Neuronal stem cell (in vitro differentiated cells): ENCODE measurements at regions not wholly inside any gene's neighbourhood (a gene's known extent, or its start where the extent isn't known, plus 50 kb on each side); places are given as distances from the start of the nearest gene placed in this dataset.
A peak's percentile ranks its signal among the peaks of the same experiment; 100 is the strongest.

Experiments
- DNase-seq: peaks from one replicate; pipeline ENCODE4 v3.0.0-alpha.2; 2013; ENCODE audit warnings: low spot score
- H2AFZ ChIP-seq: one replicate; pipeline ENCODE4 v1.6.1; 2013; ENCODE audit warnings: mild to moderate bottlenecking, low read length, inconsistent platforms
- H2AK5ac ChIP-seq: 2 replicates; pipeline ENCODE4 v1.6.1; 2013; ENCODE audit warnings: low read depth, mild to moderate bottlenecking, inconsistent platforms, low read length, moderate library complexity, mixed read lengths
- H2BK120ac ChIP-seq: 2 replicates; pipeline ENCODE4 v1.6.1; 2013; ENCODE audit warnings: low read depth, mild to moderate bottlenecking, inconsistent platforms, low read length, moderate library complexity, mixed read lengths
- H2BK12ac ChIP-seq: one replicate; pipeline ENCODE4 v1.6.1; 2013; ENCODE audit warnings: low read length, inconsistent platforms
- H2BK15ac ChIP-seq: 2 replicates; pipeline ENCODE4 v1.6.1; 2013; ENCODE audit warnings: mild to moderate bottlenecking, low read length, inconsistent platforms, mixed read lengths
- H2BK5ac ChIP-seq: one replicate; pipeline ENCODE4 v1.6.1; 2013; ENCODE audit warnings: inconsistent platforms, mild to moderate bottlenecking, low read length, moderate library complexity
- H3K14ac ChIP-seq: one replicate; pipeline ENCODE4 v1.6.1; 2013; ENCODE audit warnings: low read length, inconsistent platforms
- H3K18ac ChIP-seq: 2 replicates; pipeline ENCODE4 v1.6.1; 2013; ENCODE audit warnings: low read length, inconsistent platforms
- H3K23ac ChIP-seq: 2 replicates; pipeline ENCODE4 v1.6.1; 2013; ENCODE audit warnings: low read depth, mild to moderate bottlenecking, mixed read lengths, low read length, inconsistent platforms; ENCODE audit not compliant: poor library complexity
- H3K27ac ChIP-seq: replicated peaks from 3 replicates; pipeline ENCODE4 v1.5.1; 2013; ENCODE audit warnings: low read length, inconsistent platforms
- H3K27me3 ChIP-seq, 3 experiments: 2 replicates each; pipeline ENCODE4 v1.6.1; 2013; ENCODE audit warnings: low read length in 3 of 3, mild to moderate bottlenecking in 2 of 3, inconsistent platforms in 1 of 3, low read depth in 1 of 3, mixed read lengths in 1 of 3, moderate library complexity in 1 of 3; ENCODE audit not compliant: control insufficient read depth in 3 of 3, insufficient read depth in 3 of 3
- H3K36me3 ChIP-seq, 2 donors: replicated peaks in 1 of 2; 2 replicates each; pipeline ENCODE4 v1.6.1; 2013; ENCODE audit warnings: low read length in 2 of 2; ENCODE audit not compliant: control insufficient read depth in 2 of 2, insufficient read depth in 2 of 2
- H3K4ac ChIP-seq: 2 replicates; pipeline ENCODE4 v1.6.1; 2013; ENCODE audit warnings: inconsistent platforms, mild to moderate bottlenecking, low read length, moderate library complexity
- H3K4me1 ChIP-seq, 2 donors: 1 replicate in 1 of 2; 2 replicates in 1 of 2; pipeline ENCODE4 v1.6.1; 2013; ENCODE audit warnings: low read length in 2 of 2, low read depth in 1 of 2; ENCODE audit not compliant: control insufficient read depth in 2 of 2, insufficient read depth in 1 of 2
- H3K4me2 ChIP-seq: one replicate; pipeline ENCODE4 v1.6.1; 2013; ENCODE audit warnings: mild to moderate bottlenecking, low read length, inconsistent platforms; ENCODE audit not compliant: insufficient read depth, poor library complexity, severe bottlenecking
- H3K4me3 ChIP-seq, 2 donors: 2 replicates each; pipeline ENCODE4 v1.5.1; 2013; ENCODE audit warnings: low read length in 2 of 2, mild to moderate bottlenecking in 2 of 2, inconsistent platforms in 1 of 2, moderate library complexity in 1 of 2
- H3K79me1 ChIP-seq: one replicate; pipeline ENCODE4 v1.6.1; 2013; ENCODE audit warnings: low read depth, mild to moderate bottlenecking, inconsistent platforms, low read length, moderate library complexity
- H3K9ac ChIP-seq: one replicate; pipeline ENCODE4 v1.6.1; 2013; ENCODE audit warnings: mild to moderate bottlenecking, low read depth, low read length, inconsistent platforms; ENCODE audit not compliant: poor library complexity
- H3K9me3 ChIP-seq, 2 donors: replicated peaks in 1 of 2; 2 replicates each; pipeline versions ENCODE3 to v1.6.1; 2013; ENCODE audit warnings: low read length in 2 of 2, mild to moderate bottlenecking in 2 of 2, inconsistent platforms in 1 of 2, low read depth in 1 of 2, mixed read lengths in 1 of 2, moderate library complexity in 1 of 2; ENCODE audit not compliant: control insufficient read depth in 2 of 2, insufficient read depth in 1 of 2
- H4K8ac ChIP-seq: one replicate; pipeline ENCODE4 v1.6.1; 2013; ENCODE audit warnings: low read depth, mild to moderate bottlenecking, inconsistent platforms, low read length, moderate library complexity
- H4K91ac ChIP-seq: one replicate; pipeline ENCODE4 v1.6.1; 2013; ENCODE audit warnings: low read length, low read depth, mild to moderate bottlenecking, inconsistent platforms; ENCODE audit not compliant: poor library complexity
- WGBS, 2 donors: extraction: QIAGEN DNeasy Blood & Tissue Kit; methylation state at CpG; one replicate each; pipeline ENCODE4 v1.1.7; 2013; ENCODE audit warnings: missing lambda C conversion rate in 2 of 2, mixed read lengths in 1 of 2; ENCODE audit not compliant: insufficient read length in 2 of 2, insufficient replicate concordance in 1 of 2; ENCODE audit errors: extremely low coverage in 2 of 2; 5-methylcytosine and 5-hydroxymethylcytosine counted together

DNA sequence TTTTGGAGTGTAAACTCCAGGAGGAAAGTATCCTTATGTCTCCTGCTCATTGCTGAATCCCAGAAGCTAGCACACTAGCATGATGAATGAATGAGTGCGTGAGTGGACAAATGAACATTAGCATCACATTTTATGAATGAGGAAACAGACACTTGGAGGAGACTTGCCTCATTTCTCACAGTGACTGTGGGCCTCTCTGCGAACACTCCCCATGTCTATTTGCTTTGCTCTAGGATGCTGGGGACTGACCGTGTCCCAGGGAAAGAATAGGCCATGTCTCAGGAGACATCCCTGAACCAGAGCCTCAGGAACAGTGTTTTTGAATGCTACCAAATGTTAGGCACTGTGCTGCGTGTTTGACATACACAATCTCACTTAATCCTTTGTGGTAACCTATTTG lies 140.9 kb downstream of the OMA1 start:
- no peaks in the 10 kb centered on the region for H3K27me3 ChIP-seq
- H2BK15ac ChIP-seq: no peak overlapping the region
- no peaks in the 10 kb centered on the region for H3K9me3 ChIP-seq
- H3K79me1 ChIP-seq: no peaks in the 10 kb centered on the region
- H2BK12ac ChIP-seq: no peak overlapping the region
- no peak overlapping the region for H3K14ac ChIP-seq
- no peak overlapping the region for H3K9ac ChIP-seq
- no peak overlapping the region for H3K4me3 ChIP-seq
- no peak overlapping the region for H3K4me2 ChIP-seq
- H2AFZ ChIP-seq: no peak overlapping the region
- H3K18ac ChIP-seq: no peak overlapping the region
- no peak overlapping the region for H2AK5ac ChIP-seq
- H2BK5ac ChIP-seq: no peak overlapping the region
- H4K8ac ChIP-seq: no peak overlapping the region
- no peaks in the 10 kb centered on the region for H3K36me3 ChIP-seq
- no peak overlapping the region for H3K23ac ChIP-seq
- no peak overlapping the region for H3K4ac ChIP-seq
- H2BK120ac ChIP-seq: no peak overlapping the region
- H3K27ac ChIP-seq: no peak overlapping the region
- WGBS, 2 donors: no CpG with 5 or more reads among the region's 4 CpGs
- no peak for DNase-seq
- H3K4me1 ChIP-seq: peaks cover 0 to 18% of the 10 kb centered on the region in 2 donors
- H4K91ac ChIP-seq: no peak overlapping the region

DNA sequence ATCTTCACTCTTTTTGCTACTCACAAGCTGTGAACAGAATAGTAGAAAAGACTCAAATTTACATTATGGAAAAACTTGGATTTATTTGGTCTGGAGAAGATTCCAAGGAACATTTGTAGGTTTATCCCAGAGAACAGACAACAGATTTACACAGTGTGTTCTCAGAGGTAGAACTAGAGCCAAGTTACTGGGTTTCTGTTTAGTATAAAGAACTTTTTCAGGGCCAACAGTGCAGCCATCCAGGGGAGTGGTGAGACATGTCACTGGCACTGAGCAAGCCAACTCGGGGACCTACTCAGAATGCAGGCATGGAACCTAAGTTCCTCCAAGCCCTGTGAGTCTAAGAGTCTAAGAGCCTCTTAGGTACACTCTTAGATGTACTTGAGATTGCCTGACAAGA lies 142.6 kb downstream of the OMA1 start:
- H3K79me1 ChIP-seq: no peaks in the 10 kb centered on the region
- no peaks in the 10 kb centered on the region for H3K9me3 ChIP-seq
- no peak overlapping the region for H2AFZ ChIP-seq
- H3K27me3 ChIP-seq: no peaks in the 10 kb centered on the region
- no peak overlapping the region for H3K23ac ChIP-seq
- no peak overlapping the region for H2BK5ac ChIP-seq
- peaks cover 3 to 11% of the 10 kb centered on the region in 2 donors for H3K4me1 ChIP-seq
- no peak overlapping the region for H3K18ac ChIP-seq
- no peak overlapping the region for H3K4me2 ChIP-seq
- no peak overlapping the region for H2BK12ac ChIP-seq
- no peak overlapping the region for H3K4ac ChIP-seq
- WGBS, 2 donors: no CpG with 5 or more reads among the region's 1 CpG
- no peak overlapping the region for H2BK120ac ChIP-seq
- H2AK5ac ChIP-seq: no peak overlapping the region
- H3K36me3 ChIP-seq: no peaks in the 10 kb centered on the region
- no peak overlapping the region for H3K9ac ChIP-seq
- H3K4me3 ChIP-seq: no peak overlapping the region
- no peak overlapping the region for H2BK15ac ChIP-seq
- no peak overlapping the region for H3K14ac ChIP-seq
- DNase-seq: no peak
- H3K27ac ChIP-seq: no peak overlapping the region
- H4K91ac ChIP-seq: no peak overlapping the region
- H4K8ac ChIP-seq: no peak overlapping the region

DNA sequence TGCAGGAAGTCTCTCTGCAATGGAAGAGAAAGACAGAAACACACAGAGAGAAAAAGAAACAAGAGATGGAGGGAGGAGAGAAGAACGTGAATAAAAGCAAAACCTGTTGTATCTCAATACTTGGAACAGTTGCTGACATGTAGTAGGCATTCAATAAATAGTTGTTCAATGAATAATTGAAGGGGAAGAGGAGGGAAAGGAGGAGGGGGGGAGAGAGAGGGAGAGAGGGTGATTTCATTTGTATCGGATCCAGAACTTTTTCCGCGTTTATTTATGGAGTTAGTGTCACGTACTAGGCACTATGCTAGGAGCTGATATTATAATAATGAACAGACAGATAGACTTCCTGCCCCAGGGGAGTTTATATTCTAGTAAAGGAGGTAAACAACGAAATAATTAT lies 144.1 kb downstream of the OMA1 start:
- Histone ChIP-seq H3K4me1 (peaks cover 3 to 10% of the 10 kb centered on the region in 2 donors), H3K14ac (no peak overlapping the region), H2BK12ac (no peak overlapping the region), H3K18ac (no peak overlapping the region), H4K8ac (no peak overlapping the region), H2AFZ (peak overlapping the region; percentile 14), H2AK5ac (no peak overlapping the region), H2BK120ac (no peak overlapping the region), H3K4me3 (no peak overlapping the region), H3K27me3 (no peaks in the 10 kb centered on the region), H4K91ac (no peak overlapping the region), H3K27ac (no peak overlapping the region), H3K23ac (no peak overlapping the region), H3K4ac (no peak overlapping the region), H3K36me3 (no peaks in the 10 kb centered on the region), H2BK5ac (no peak overlapping the region), H3K9me3 (no peaks in the 10 kb centered on the region), H3K9ac (no peak overlapping the region), H3K79me1 (no peaks in the 10 kb centered on the region), H3K4me2 (no peak overlapping the region), H2BK15ac (no peak overlapping the region)
- no CpG with 5 or more reads among the region's 6 CpGs for WGBS, 2 donors
- no peak for DNase-seq

DNA sequence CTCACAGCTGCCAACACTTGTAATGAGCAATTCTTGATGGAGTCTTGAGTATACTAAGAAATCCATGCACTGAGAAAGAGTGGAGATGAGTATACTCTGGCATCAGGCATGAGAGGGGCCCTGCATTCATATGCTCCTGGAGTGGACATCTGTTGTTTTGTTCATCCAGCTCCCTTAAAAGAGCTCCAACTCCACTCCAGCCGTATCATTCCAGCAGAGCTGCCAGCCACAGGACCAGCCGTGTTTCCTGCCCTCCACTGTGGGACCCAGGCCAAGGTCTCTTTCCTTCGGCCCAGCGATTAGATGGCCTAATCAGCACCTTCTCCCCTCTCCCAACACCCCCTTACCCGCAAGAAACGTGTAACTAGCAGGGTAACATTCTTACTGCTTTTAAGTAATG lies 144.5 kb downstream of the OMA1 start:
- no peak for DNase-seq
- H3K14ac ChIP-seq: no peak overlapping the region
- no peak overlapping the region for H4K8ac ChIP-seq
- no peak overlapping the region for H3K27ac ChIP-seq
- peak overlapping the region; percentile 26 for H2BK12ac ChIP-seq
- no peak overlapping the region for H3K4me2 ChIP-seq
- H3K9me3 ChIP-seq: no peaks in the 10 kb centered on the region
- no peaks in the 10 kb centered on the region for H3K36me3 ChIP-seq
- peak overlapping the region; percentile 30 for H3K18ac ChIP-seq
- H2BK5ac ChIP-seq: no peak overlapping the region
- WGBS, 2 donors: no CpG with 5 or more reads among the region's 6 CpGs
- H2AK5ac ChIP-seq: no peak overlapping the region
- H2BK15ac ChIP-seq: no peak overlapping the region
- H3K23ac ChIP-seq: no peak overlapping the region
- H3K79me1 ChIP-seq: no peaks in the 10 kb centered on the region
- no peak overlapping the region for H2BK120ac ChIP-seq
- peaks cover 3 to 13% of the 10 kb centered on the region in 2 donors for H3K4me1 ChIP-seq
- no peak overlapping the region for H3K4me3 ChIP-seq
- no peaks in the 10 kb centered on the region for H3K27me3 ChIP-seq
- peak overlapping the region; percentile 14 for H2AFZ ChIP-seq
- no peak overlapping the region for H3K4ac ChIP-seq
- no peak overlapping the region for H3K9ac ChIP-seq
- no peak overlapping the region for H4K91ac ChIP-seq
